Activated CD8-positive, alpha-beta memory T cell treated with anti-CD3 and anti-CD28 coated beads for 24 hours (primary cell): ENCODE measurements at regions not wholly inside any gene's neighbourhood (a gene's known extent, or its start where the extent isn't known, plus 50 kb on each side); places are given as distances from the start of the nearest gene placed in this dataset.
"Not testable (repeated sequence)": the region's sequence is repeated elsewhere in the genome, so short reads cannot be mapped to it uniquely, and the experiment has no call there.

Experiments
- DNase-seq: peaks from one replicate; pipeline ENCODE4 v3.0.0-alpha.2; 2020

GRCh38 chr13:90880790-90881189, 466.7 kb upstream of the MIR17HG start:
- no peak for DNase-seq

DNA sequence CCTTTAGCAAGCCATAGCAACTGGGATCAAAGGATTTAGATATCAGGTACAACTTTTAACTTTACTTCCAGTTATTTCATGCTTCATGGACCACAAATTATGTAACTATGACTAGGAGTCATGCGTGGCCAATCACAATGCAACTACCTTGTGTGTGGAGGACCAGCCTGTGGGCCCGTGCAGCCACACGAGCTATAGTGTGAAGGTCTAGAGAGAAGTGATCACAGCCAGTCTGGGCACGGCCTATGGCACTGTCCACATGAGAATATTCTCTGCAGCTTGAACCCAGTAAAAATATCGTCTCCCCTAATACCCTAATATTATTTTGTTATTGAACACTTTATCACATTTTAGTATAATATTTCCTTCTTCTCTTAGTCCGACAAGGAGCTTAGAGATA, 464.9 kb upstream of the MIR17HG start:
- DNase-seq: no peak

GRCh38 chr13:90883592-90883991, 463.9 kb upstream of the MIR17HG start:
- DNase-seq: no peak

GRCh38 chr13:90884066-90884465, 463.4 kb upstream of the MIR17HG start:
- DNase-seq: no peak

DNA sequence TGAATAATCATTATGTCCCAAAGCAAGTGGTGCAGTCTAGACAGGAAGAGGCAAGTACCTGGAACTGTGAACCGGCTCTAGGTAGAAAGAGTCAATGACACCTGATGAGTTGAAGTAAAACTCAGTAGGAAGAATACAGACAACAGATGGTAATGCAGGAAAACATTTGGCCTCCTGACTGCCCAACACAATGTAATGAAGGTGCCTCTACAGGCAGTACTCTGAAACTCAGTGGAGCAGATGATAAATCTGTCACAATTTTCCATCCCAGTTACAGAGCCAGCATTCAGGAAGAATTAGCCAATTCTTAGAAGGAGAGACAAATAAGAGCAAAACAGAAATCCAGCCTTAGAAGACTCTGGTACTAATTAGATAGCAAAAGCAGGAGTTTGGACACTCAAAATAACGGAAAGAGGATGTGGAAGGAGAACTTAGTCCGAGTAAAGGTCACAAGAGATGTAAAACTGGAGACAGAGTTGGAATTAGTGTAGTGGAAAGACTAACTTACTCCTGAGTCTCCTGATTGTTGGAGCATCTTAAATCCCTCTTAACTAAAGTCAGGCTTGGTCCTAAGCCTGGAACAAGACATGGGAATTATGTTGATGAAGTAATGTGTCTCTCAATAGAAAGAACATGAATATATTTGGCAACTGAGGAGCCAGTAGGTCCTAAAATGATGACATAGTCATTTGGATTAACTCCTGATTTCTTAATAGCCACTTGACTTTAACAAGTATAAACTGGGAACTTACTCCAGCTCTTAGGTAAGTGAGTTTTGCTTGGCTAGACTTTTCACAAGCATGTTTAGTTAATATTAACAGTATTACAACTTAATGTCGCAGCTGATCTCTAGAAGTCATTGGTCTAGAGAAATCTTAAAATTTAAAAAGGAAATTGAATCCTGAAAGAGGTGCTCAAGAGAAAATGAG, 457.3 kb upstream of the MIR17HG start:
- DNase-seq: no peak

- no peak for DNase-seq
Observed at GRCh38 chr13:90891329-90891728, 456.2 kb upstream of the MIR17HG start.

DNA sequence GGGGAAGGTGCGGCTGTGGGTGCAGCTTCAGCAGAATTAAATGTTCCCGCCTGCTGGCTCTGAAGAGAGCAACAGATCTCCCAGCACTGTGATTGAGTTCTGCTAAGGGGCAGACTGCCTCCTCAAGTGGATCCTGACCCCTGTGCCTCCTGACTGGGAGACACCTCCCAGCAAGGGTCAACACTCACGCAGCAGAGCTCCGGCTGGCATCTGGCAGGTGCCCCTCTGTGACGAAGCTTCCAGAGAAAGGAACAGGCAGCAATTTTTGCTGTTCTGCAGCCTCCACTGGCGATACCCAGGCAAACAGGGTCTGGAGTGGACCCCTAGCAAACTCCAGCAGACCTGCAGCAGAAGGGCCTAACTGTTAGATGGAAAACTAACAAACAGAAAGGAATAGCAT, 454.3 kb upstream of the MIR17HG start:
- not testable (repeated sequence) for DNase-seq

DNA sequence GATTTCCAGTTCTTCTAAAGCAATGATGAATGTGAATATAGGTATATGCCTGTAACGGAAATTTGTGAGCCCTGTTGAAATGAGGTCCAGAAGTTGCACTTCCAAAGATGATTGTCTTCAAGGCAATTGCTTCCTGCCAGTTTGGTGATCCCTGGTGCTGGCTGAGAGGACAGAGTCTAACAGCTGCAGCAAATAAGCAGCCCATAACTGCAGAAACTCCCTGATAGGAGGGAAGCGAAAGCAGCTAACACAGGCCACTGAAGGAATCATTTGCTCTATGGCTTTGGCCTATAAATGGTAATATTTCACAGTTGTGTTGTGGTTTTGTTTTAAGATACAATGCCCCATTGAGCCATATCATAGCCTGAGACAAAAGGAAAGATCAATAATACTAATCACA, 451.5 kb upstream of the MIR17HG start:
- no peak for DNase-seq

- no peak for DNase-seq
Observed at GRCh38 chr13:90898811-90899210, 448.7 kb upstream of the MIR17HG start.

DNA sequence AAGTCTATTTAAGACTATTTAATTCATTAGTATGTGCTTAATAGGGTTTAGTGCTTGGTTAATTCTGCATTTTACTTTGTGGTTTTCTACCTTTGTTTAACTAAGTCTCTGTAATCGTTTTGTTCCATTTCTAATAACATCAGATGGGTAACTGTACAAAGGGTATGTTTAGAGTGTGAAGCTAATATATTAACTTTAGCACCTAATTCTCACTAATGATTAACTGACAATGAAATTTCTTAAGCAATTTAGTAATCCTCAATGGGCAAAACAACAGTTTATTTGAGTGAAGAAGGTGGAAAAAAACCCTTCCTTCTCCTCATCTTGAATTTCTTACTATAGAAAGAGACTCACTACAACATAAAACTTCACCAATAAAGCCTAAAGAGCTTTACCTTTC, 448.1 kb upstream of the MIR17HG start:
- no peak for DNase-seq

- DNase-seq: no peak
Observed at GRCh38 chr13:90902255-90902654, 445.2 kb upstream of the MIR17HG start.

- DNase-seq: no peak
Observed at GRCh38 chr13:90906554-90906953, 440.9 kb upstream of the MIR17HG start.

DNA sequence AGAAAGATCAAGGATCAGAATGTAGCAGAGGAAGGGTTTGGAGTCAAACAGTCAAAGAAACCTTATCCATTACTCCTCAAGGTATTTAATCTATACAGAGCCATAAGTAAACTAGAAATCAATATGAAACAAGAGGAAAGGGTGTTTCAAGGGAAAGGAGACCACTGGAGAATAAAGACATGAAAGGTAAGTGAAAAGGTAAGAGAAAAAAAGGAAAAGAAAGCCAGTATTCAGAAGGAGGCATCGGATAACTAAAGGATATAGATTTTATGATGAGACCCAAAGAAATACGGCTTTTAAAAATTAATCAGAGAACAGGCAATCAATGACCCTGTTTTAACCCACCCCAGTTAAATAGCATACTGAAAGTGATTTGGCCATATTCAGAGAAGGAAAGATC, 438.7 kb upstream of the MIR17HG start:
- DNase-seq: no peak

- DNase-seq: no peak
Observed at GRCh38 chr13:90910018-90910639, 437.4 kb upstream of the MIR17HG start.

DNA sequence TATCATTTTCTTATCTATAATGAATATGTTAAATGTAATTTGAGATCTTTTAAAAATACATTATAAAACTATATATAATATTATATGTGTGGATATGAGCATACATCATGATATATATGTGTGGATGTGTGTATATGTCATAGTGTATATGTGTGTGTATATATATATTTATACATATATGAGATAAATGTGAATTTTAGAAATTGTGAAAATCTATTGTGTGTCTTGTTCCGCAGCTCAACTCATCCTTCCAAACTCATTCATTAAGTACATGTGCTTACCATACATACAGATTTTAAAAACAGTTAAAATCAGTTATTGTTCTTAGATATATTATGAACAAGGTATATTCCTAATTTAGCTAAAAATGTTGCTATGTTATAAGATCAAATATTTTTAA, 435.2 kb upstream of the MIR17HG start:
- no peak for DNase-seq

- no peak for DNase-seq
Observed at GRCh38 chr13:90918536-90918935, 429.0 kb upstream of the MIR17HG start.

- DNase-seq: no peak
Observed at GRCh38 chr13:90919153-90919552, 428.3 kb upstream of the MIR17HG start.

- DNase-seq: no peak
Observed at GRCh38 chr13:90926459-90926858, 421.0 kb upstream of the MIR17HG start.

- no peak for DNase-seq
Observed at GRCh38 chr13:90928109-90928508, 419.4 kb upstream of the MIR17HG start.

- no peak for DNase-seq
Observed at GRCh38 chr13:90933097-90933826, 414.2 kb upstream of the MIR17HG start.

DNA sequence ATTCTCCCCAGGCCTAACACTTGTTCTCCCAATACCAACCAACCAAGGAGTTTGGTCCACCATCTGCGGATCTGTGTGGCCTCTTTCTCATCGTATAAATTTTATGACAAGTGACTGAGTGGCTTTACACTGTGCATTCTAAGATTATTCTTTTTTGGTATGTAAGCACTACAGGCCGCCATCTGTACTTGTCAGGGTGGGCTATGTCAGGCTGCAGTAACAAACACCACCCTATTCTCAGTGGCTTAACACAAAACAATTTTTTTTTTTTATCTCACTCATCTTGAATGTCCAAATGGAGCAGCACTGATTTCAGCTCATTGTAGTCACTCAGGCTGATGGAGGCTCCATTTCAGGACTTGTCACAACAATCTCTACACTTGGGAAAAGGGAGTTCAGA, 412.7 kb upstream of the MIR17HG start:
- no peak for DNase-seq

DNA sequence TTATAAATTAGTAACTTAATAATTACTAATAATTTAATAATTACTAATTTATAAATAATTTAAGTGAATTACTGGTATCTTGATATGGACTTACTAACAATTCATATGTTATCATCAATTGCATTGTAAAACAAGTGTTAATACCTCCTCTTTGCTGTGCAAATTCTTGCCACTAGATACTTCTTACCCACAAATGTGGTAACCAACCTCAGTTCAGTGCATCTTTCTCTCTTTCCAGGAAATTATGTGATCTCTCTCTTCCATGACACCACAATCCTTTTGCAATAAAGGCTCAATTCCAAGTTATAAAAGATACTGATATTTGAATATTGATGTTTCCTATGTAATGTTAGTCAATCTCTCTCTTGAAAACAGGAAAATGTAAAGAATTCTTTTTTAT, 408.6 kb upstream of the MIR17HG start:
- DNase-seq: no peak

DNA sequence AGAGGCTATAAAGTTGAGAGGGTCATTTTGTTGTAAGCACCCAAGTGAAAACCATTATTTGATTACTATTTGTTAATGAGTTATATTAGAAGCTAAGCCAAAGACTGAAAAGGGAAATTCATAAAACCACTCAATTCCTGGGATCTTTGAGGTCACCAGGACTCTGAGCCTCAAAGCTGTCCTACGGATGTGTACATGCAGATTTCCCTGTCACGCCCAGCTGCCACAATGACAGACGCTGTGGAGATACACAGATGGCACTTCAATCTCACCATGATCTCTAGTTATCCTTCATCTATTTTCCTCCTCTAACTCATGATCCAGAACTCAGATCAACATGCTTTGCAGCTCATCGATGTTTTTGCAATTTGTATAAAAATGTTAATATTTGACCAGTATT, 403.5 kb upstream of the MIR17HG start:
- DNase-seq: no peak

DNA sequence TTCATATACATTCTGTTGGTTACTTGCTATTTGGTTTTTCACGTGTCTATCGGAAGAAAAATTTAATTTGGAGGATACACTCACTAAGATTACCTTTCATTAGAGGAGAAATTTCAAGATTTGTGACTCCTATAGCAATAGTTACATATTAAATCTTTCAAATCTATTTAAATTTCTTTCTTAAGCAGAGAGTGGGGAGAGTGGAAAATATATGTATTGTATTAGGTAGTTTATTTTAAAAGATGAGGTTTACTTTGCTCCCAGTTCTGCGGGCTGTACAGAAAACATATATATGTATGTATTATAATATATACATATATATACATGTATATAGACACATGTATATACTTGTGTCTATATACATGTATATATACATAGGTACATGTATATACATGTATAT, 402.3 kb upstream of the MIR17HG start:
- DNase-seq: not testable (repeated sequence)
